HEK293T (cell line): ENCODE measurements at regions not wholly inside any gene's neighbourhood (a gene's known extent, or its start where the extent isn't known, plus 50 kb on each side); places are given as distances from the start of the nearest gene placed in this dataset.

ENCODE experiments used
- ARNT ChIP-seq: fragments of 450-650 bp; IDR thresholded peaks from 2 replicates; pipeline ENCODE4 v1.6.1; 2017; ENCODE audit warnings: mild to moderate bottlenecking
- ELF4 ChIP-seq: fragments of 450-650 bp; IDR thresholded peaks from 2 replicates; pipeline ENCODE4 v1.6.1; 2017; ENCODE audit warnings: antibody characterized with exemption
- FOXA1 ChIP-seq: fragments of 450-650 bp; IDR thresholded peaks from 2 replicates; pipeline ENCODE4 v1.6.1; 2016; ENCODE audit warnings: mild to moderate bottlenecking
- FOXK2 ChIP-seq: fragments of 450-650 bp; IDR thresholded peaks from 2 replicates; pipeline ENCODE4 v1.6.1; 2016; ENCODE audit warnings: mild to moderate bottlenecking
- HDGF ChIP-seq: fragments of 450-650 bp; IDR thresholded peaks from 2 replicates; pipeline ENCODE4 v1.6.1; 2017; ENCODE audit warnings: antibody characterized with exemption, borderline replicate concordance
- L3MBTL2 ChIP-seq: fragments of 450-650 bp; conservative IDR thresholded peaks from 2 replicates; pipeline ENCODE4 v1.6.1; 2016; ENCODE audit warnings: mild to moderate bottlenecking
- LEF1 ChIP-seq: fragments of 450-650 bp; IDR thresholded peaks from 2 replicates; pipeline ENCODE4 v1.6.1; 2017; ENCODE audit warnings: mild to moderate bottlenecking, borderline replicate concordance
- NFRKB ChIP-seq: fragments of 450-650 bp; IDR thresholded peaks from 2 replicates; pipeline ENCODE4 v1.6.1; 2016; ENCODE audit warnings: mild to moderate bottlenecking, moderate library complexity
- SP1 ChIP-seq: fragments of 450-650 bp; IDR thresholded peaks from 2 replicates; pipeline ENCODE4 v1.6.1; 2017
- SUZ12 ChIP-seq: fragments of 450-650 bp; IDR thresholded peaks from 2 replicates; pipeline ENCODE4 v1.6.1; 2016; ENCODE audit warnings: mild to moderate bottlenecking
- TARDBP ChIP-seq: fragments of 450-650 bp; IDR thresholded peaks from 2 replicates; pipeline ENCODE4 v1.6.1; 2016
- TF ChIP-seq, protein P1 (sequence below): fragments of 450-650 bp; IDR thresholded peaks from 2 replicates; pipeline ENCODE4 v1.6.1; 2016

DNA sequence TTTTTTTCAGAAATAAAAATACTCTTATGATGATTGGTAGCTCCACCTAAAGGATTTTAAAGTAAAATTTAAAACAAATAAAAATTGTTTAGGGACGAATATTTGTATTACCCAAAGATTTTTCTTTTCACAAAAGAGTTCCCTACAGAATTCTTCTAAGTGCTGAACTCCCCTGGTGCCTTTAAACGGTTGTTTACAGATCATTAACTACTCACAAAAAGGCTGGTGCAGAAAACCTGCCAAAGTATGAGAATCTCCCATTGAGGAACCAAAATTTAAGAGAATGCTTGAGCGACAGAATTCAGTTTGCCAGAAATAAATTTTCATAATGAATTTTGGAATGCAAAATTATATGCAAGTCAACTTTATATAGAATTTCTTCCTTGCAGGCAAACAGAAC, 497.8 kb upstream of the NR2F2 start:
- no peak for TF ChIP-seq L3MBTL2
- TF ChIP-seq HDGF, result no peak
- TF ChIP-seq, protein P1, sequence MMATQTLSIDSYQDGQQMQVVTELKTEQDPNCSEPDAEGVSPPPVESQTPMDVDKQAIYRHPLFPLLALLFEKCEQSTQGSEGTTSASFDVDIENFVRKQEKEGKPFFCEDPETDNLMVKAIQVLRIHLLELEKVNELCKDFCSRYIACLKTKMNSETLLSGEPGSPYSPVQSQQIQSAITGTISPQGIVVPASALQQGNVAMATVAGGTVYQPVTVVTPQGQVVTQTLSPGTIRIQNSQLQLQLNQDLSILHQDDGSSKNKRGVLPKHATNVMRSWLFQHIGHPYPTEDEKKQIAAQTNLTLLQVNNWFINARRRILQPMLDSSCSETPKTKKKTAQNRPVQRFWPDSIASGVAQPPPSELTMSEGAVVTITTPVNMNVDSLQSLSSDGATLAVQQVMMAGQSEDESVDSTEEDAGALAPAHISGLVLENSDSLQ, result no peak
- no peak for TF ChIP-seq NFRKB
- TF ChIP-seq SP1, result no peak
- no peak for TF ChIP-seq ARNT
- no peak for TF ChIP-seq ELF4
- no peak for TF ChIP-seq SUZ12
- no peak for TF ChIP-seq FOXA1
- no peak for TF ChIP-seq LEF1
- no peak for TF ChIP-seq TARDBP
- TF ChIP-seq FOXK2, result no peak
